GM12865 (cell line): ENCODE measurements at regions not wholly inside any gene's neighbourhood (a gene's known extent, or its start where the extent isn't known, plus 50 kb on each side); places are given as distances from the start of the nearest gene placed in this dataset.

Experiments used
- DNase-seq: peaks from one replicate; pipeline ENCODE4 v3.0.0; 2010; ENCODE audit warnings: low read depth
- H3K4me3 ChIP-seq: 2 replicates; pipeline ENCODE4 v1.5.1; 2011; ENCODE audit warnings: mild to moderate bottlenecking, low read depth, low read length, control low read depth
- CTCF ChIP-seq: IDR thresholded peaks from 2 replicates; pipeline ENCODE4 v1.5.1; 2011; ENCODE audit warnings: low read length, control low read depth, low read depth, inconsistent platforms; ENCODE audit not compliant: insufficient read depth; ENCODE audit errors: missing control alignments

DNA sequence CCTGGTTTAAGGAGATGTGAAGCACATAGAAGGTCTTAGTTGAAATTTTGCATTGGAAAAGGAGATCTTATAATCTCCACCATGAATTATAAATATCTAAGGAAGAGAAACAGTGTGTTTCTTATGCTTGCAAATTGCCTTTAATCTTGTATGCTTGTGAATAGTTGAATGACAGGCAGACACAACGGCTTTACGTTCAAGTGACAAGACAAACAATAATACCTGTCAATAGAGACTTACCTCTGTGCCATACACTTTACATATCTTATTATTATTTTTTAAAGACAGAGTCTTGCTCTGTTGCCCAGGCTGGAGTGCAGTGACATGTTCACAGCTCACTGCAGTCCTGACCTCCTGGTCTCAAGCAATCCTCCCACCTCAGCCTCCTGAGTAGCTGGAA is 113.7 kb downstream of the QPCT start:
- no peak for DNase-seq
- TF ChIP-seq CTCF = no peak
- H3K4me3 ChIP-seq = no peak overlapping the region

GRCh38 chr2:37459095-37459981 is 114.9 kb downstream of the QPCT start:
- DNase-seq = no peak
- no peak overlapping the region for H3K4me3 ChIP-seq
- no peak for TF ChIP-seq CTCF

DNA sequence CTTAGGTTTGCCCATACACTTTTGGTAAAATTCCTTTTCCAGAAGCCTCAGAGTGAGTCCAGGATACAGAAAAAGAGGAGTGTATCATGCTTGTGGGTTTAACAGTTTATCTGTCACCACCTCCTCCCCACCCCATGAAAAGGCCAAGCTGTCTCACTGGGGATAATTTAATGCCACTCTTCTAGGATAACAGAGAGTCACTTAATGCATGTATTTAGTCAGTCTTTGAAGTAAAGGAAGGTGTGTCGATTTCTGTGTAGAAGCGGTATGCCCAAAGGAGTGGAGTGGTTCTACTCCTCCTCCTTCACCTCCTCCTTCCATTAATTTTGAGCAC is 116.4 kb downstream of the QPCT start:
- TF ChIP-seq CTCF = no peak
- H3K4me3 ChIP-seq = no peak overlapping the region
- DNase-seq = no peak

GRCh38 chr2:37464067-37464466 is 119.6 kb downstream of the QPCT start:
- no peak for DNase-seq
- no peak for TF ChIP-seq CTCF
- no peak overlapping the region for H3K4me3 ChIP-seq

GRCh38 chr2:37466533-37467222 is 122.2 kb downstream of the QPCT start:
- DNase-seq = no peak
- no peak for TF ChIP-seq CTCF

GRCh38 chr2:37468170-37468569 is 123.7 kb downstream of the QPCT start:
- DNase-seq = no peak
- H3K4me3 ChIP-seq = no peak overlapping the region
- TF ChIP-seq CTCF = no peak

More at GRCh38 chr2:37466533-37467222, 122.2 kb downstream of the QPCT start:
- H3K4me3 ChIP-seq = no peak overlapping the region
